Hepatocyte (in vitro differentiated cells): ENCODE measurements at regions not wholly inside any gene's neighbourhood (a gene's known extent, or its start where the extent isn't known, plus 50 kb on each side); places are given as distances from the start of the nearest gene placed in this dataset.

Source experiments
- DNase-seq: peaks from one replicate; pipeline ENCODE4 v3.0.0-alpha.2; 2016; ENCODE audit warnings: low spot score
- H2AFZ ChIP-seq: fragments of 200-600 bp; sonication (generic); 2 replicates; pipeline ENCODE4 v1.6.0; 2016; ENCODE audit warnings: antibody characterized with exemption, mild to moderate bottlenecking
- H3K27ac ChIP-seq: fragments of 200-600 bp; sonication (generic); 2 replicates; pipeline ENCODE4 v1.5.1; 2016; ENCODE audit warnings: mild to moderate bottlenecking
- H3K27me3 ChIP-seq: fragments of 200-600 bp; sonication (generic); 2 replicates; pipeline ENCODE4 v1.6.1; 2016
- H3K36me3 ChIP-seq: fragments of 200-600 bp; sonication (generic); replicated peaks from 2 replicates; pipeline ENCODE4 v1.5.1; 2016; ENCODE audit warnings: low read depth; ENCODE audit not compliant: insufficient read depth
- H3K4me1 ChIP-seq: fragments of 200-600 bp; sonication (generic); 2 replicates; pipeline ENCODE4 v1.5.1; 2016; ENCODE audit warnings: mild to moderate bottlenecking, moderate library complexity; ENCODE audit not compliant: insufficient read depth
- H3K4me2 ChIP-seq: fragments of 200-600 bp; sonication (generic); 2 replicates; pipeline ENCODE4 v1.6.0; 2016
- H3K4me3 ChIP-seq: fragments of 200-600 bp; sonication (generic); 2 replicates; pipeline ENCODE4 v1.5.1; 2016; ENCODE audit warnings: mild to moderate bottlenecking
- H3K79me2 ChIP-seq: fragments of 200-600 bp; sonication (generic); 2 replicates; pipeline ENCODE4 v1.6.0; 2017; ENCODE audit warnings: mild to moderate bottlenecking
- H3K9me2 ChIP-seq: fragments of 200-600 bp; sonication (generic); replicated peaks from 2 replicates; pipeline ENCODE4 v1.6.0; 2017; ENCODE audit warnings: mild to moderate bottlenecking; ENCODE audit not compliant: insufficient read depth
- H3K9me3 ChIP-seq: fragments of 200-600 bp; sonication (generic); 2 replicates; pipeline ENCODE4 v1.5.1; 2016; ENCODE audit warnings: low read depth, mild to moderate bottlenecking
- H4K20me1 ChIP-seq: fragments of 200-600 bp; sonication (generic); 2 replicates; pipeline ENCODE4 v1.6.0; 2016; ENCODE audit warnings: mild to moderate bottlenecking; ENCODE audit not compliant: insufficient read depth, poor library complexity, severe bottlenecking
- EZH2 ChIP-seq: fragments of 200-600 bp; sonication (generic); IDR thresholded peaks from 2 replicates; pipeline ENCODE4 v1.6.1; 2016; ENCODE audit warnings: antibody characterized with exemption, mild to moderate bottlenecking, borderline replicate concordance
- EZH2phosphoT487 ChIP-seq: fragments of 200-600 bp; sonication (generic); IDR thresholded peaks from one replicate; pipeline ENCODE4 v1.6.1; 2018; ENCODE audit warnings: antibody characterized with exemption, mild to moderate bottlenecking, low read depth, moderate library complexity; ENCODE audit not compliant: unreplicated experiment, severe bottlenecking
- WGBS: methylation state at CpG from one replicate; pipeline ENCODE4 v1.1.6; 2016; ENCODE audit warnings: low lambda C conversion rate; ENCODE audit errors: missing lambda C conversion rate; 5-methylcytosine and 5-hydroxymethylcytosine counted together
- TF ChIP-seq, protein P1 (sequence below): fragments of 200-600 bp; sonication (generic); IDR thresholded peaks from 2 replicates; pipeline ENCODE4 v1.5.1; 2016; ENCODE audit warnings: antibody characterized with exemption, mild to moderate bottlenecking; ENCODE audit not compliant: poor library complexity

DNA sequence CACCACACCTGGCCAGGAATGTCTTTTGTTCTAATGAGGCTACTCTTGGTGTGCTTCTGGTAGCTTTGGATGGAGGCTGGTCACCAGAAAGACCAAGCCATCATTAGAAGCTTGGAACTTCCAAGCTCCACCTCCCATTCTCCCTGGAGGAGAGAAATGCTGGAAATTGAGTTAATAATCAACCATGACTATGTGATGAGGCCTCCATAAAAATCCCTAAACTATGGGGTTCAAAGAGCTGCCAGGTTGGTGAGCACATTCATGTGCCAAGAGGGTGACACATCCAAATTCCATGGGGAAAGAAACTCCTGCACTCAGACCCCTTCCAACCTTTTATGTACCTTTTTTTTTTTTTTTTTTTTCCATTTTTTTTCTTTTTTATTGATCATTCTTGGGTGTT, 105.5 kb upstream of the SPATA31C2 start:
- Histone ChIP-seq H3K36me3 (no peaks in the 10 kb centered on the region), H3K9me3 (no peaks in the 10 kb centered on the region), H3K79me2 (no peaks in the 10 kb centered on the region), H3K4me2 (no peak overlapping the region), H3K4me1 (no peaks in the 10 kb centered on the region), H3K4me3 (no peak overlapping the region), H3K9me2 (no peaks in the 10 kb centered on the region), H4K20me1 (no peaks in the 10 kb centered on the region), H2AFZ (no peak overlapping the region), H3K27me3 (no peaks in the 10 kb centered on the region), H3K27ac (peak overlapping the region; percentile 20)
- peak; percentile 18 for DNase-seq
- TF ChIP-seq, protein P1, sequence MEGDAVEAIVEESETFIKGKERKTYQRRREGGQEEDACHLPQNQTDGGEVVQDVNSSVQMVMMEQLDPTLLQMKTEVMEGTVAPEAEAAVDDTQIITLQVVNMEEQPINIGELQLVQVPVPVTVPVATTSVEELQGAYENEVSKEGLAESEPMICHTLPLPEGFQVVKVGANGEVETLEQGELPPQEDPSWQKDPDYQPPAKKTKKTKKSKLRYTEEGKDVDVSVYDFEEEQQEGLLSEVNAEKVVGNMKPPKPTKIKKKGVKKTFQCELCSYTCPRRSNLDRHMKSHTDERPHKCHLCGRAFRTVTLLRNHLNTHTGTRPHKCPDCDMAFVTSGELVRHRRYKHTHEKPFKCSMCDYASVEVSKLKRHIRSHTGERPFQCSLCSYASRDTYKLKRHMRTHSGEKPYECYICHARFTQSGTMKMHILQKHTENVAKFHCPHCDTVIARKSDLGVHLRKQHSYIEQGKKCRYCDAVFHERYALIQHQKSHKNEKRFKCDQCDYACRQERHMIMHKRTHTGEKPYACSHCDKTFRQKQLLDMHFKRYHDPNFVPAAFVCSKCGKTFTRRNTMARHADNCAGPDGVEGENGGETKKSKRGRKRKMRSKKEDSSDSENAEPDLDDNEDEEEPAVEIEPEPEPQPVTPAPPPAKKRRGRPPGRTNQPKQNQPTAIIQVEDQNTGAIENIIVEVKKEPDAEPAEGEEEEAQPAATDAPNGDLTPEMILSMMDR, result no peak
- TF ChIP-seq EZH2phosphoT487 (no peak), EZH2 (no peak)

DNA sequence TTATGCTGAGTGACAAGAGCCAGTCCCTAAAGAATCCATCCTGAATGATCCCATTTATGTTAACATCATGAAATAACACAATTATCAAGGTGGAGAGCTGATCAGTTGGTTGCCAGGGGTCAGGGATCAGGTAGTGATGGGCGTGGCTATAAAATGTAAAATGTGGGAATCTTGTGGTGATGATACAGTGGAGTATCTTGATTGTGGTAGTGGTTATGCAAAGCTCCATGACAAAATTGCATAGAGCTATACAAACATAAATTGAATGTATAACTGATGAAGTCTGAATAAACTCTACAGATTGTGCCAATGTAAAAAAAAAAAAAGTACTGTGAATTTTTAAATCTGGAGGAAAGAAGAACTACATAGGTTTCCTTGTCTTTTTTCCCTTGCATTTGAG, 104.6 kb upstream of the SPATA31C2 start:
- Histone ChIP-seq H3K9me2 (no peaks in the 10 kb centered on the region), H2AFZ (no peak overlapping the region), H4K20me1 (no peaks in the 10 kb centered on the region), H3K36me3 (no peaks in the 10 kb centered on the region), H3K4me3 (no peak overlapping the region), H3K79me2 (no peaks in the 10 kb centered on the region), H3K27ac (no peak overlapping the region), H3K4me1 (peaks cover 1% of the 10 kb centered on the region), H3K4me2 (no peak overlapping the region), H3K9me3 (no peaks in the 10 kb centered on the region), H3K27me3 (no peaks in the 10 kb centered on the region)
- 96% methylated on average over 1 of the region's 1 CpG for WGBS
- TF ChIP-seq, protein P1, result no peak
- no peak for TF ChIP-seq EZH2
- DNase-seq, result no peak

DNA sequence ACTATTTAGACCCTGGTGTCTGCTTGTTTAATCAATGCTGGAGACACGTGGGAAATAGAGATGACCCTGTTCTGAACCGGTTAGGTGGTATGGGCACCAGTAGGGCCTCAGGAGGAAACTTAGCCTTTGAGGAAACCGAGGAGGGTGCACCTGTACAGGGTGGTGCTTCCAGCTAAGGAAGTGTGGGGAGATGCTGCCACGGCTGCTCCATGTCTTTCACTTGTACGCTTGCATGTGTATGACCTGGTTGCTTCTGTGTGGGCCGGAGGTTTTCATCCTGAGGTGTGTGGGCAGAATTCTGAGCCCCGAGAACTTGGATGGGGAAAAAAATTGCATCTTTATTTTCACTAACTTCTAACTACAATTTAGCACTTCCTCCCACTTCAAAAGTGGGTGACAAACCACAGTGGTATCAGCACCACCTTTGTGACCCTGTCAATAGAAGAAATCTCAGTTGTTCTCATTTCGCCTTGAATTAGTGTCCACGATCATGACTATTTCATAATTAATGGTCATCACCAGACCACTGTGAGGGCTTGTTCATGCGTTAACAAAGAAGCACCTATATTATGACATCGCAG, 99.8 kb upstream of the SPATA31C2 start:
- no peak overlapping the region for H3K4me3 ChIP-seq
- no peaks in the 10 kb centered on the region for H3K79me2 ChIP-seq
- no peak for TF ChIP-seq EZH2
- TF ChIP-seq EZH2phosphoT487, result no peak
- TF ChIP-seq, protein P1, result no peak
- no peak overlapping the region for H3K4me2 ChIP-seq
- no peaks in the 10 kb centered on the region for H3K9me2 ChIP-seq
- WGBS, result 91% methylated on average over 11 of the region's 11 CpGs
- no peak overlapping the region for H2AFZ ChIP-seq
- H3K4me1 ChIP-seq, result peaks cover 3% of the 10 kb centered on the region
- H4K20me1 ChIP-seq, result no peaks in the 10 kb centered on the region
- H3K9me3 ChIP-seq, result no peaks in the 10 kb centered on the region
- no peaks in the 10 kb centered on the region for H3K27me3 ChIP-seq
- no peaks in the 10 kb centered on the region for H3K36me3 ChIP-seq
- DNase-seq, result no peak
- H3K27ac ChIP-seq, result peak overlapping the region; percentile 33

DNA sequence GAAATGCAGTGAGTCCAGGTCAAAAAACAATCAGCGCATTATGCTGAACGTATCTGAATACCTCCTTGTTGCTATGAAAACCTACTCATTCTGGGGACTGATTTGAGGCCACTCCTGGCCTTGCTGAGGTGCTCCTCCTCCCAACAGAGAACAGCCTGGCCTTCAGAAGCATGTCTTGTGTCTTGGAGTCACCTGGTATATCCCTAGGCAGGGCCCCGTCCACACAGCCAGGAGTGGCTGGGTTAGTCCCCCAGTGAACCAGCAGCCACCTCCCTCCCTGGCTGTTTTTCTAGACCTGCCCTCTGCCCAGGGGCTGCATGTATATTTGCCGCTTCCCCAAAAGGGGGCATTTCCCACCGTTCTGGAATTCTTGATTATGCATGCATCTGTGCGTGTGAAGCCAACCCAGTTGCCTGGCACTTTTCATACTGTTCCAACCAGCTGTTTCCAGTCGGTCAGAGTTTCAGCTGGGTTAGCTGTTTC, 99.2 kb upstream of the SPATA31C2 start:
- Histone ChIP-seq H3K4me2 (no peak overlapping the region), H3K4me3 (no peak overlapping the region), H3K27me3 (no peaks in the 10 kb centered on the region), H2AFZ (no peak overlapping the region), H3K79me2 (no peaks in the 10 kb centered on the region), H4K20me1 (no peaks in the 10 kb centered on the region), H3K36me3 (no peaks in the 10 kb centered on the region), H3K27ac (peak overlapping the region; percentile 33), H3K9me3 (no peaks in the 10 kb centered on the region), H3K9me2 (no peaks in the 10 kb centered on the region), H3K4me1 (peaks cover 3% of the 10 kb centered on the region)
- TF ChIP-seq, protein P1, result no peak
- TF ChIP-seq EZH2, result no peak
- no peak for TF ChIP-seq EZH2phosphoT487
- no peak for DNase-seq
- 75% methylated on average over 7 of the region's 7 CpGs for WGBS
